Kidney epithelial cell (primary cell): ENCODE measurements at regions not wholly inside any gene's neighbourhood (a gene's known extent, or its start where the extent isn't known, plus 50 kb on each side); places are given as distances from the start of the nearest gene placed in this dataset.

Experiments used
- DNase-seq: peaks from one replicate; pipeline ENCODE4 v3.0.0-alpha.2; 2010; ENCODE audit warnings: low read depth
- H3K27me3 ChIP-seq: 2 replicates; pipeline ENCODE4 v1.6.0; 2011; ENCODE audit warnings: low read length; ENCODE audit not compliant: control insufficient read depth, insufficient read depth
- H3K36me3 ChIP-seq: 2 replicates; pipeline ENCODE4 v1.5.1; 2011; ENCODE audit warnings: low read length; ENCODE audit not compliant: control insufficient read depth, insufficient read depth
- H3K4me3 ChIP-seq: 2 replicates; pipeline ENCODE4 v1.5.1; 2011; ENCODE audit warnings: low read depth, mild to moderate bottlenecking, control low read depth, low read length
- TF ChIP-seq, protein P1 (sequence below): IDR thresholded peaks from 2 replicates; pipeline ENCODE4 v1.5.1; 2011; ENCODE audit warnings: mild to moderate bottlenecking, moderate library complexity, low read length, control low read depth, inconsistent platforms; ENCODE audit not compliant: insufficient read depth, poor library complexity, severe bottlenecking

DNA sequence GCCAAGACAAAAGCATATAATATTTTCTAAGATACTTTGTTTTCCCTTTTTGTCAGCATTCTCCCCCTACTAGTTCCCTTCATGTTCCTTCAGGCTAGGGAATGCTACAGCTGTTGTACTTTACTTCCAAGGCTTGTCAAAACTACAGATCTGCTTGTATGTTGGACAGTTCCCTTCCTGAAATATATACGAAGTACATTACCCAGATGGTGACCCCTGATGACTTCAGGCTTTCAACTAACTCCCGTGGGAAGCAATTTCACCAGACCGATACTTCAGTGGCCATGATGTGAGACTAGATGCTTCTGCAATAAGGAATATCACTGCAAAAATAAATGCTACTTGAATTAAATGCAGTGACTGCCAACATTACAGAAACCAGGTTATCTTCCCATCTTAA lies 332.8 kb downstream of the SH2D1A start:
- Histone ChIP-seq H3K27me3 (no peaks in the 10 kb centered on the region), H3K4me3 (no peak overlapping the region), H3K36me3 (no peaks in the 10 kb centered on the region)
- DNase-seq: no peak
- TF ChIP-seq, protein P1, sequence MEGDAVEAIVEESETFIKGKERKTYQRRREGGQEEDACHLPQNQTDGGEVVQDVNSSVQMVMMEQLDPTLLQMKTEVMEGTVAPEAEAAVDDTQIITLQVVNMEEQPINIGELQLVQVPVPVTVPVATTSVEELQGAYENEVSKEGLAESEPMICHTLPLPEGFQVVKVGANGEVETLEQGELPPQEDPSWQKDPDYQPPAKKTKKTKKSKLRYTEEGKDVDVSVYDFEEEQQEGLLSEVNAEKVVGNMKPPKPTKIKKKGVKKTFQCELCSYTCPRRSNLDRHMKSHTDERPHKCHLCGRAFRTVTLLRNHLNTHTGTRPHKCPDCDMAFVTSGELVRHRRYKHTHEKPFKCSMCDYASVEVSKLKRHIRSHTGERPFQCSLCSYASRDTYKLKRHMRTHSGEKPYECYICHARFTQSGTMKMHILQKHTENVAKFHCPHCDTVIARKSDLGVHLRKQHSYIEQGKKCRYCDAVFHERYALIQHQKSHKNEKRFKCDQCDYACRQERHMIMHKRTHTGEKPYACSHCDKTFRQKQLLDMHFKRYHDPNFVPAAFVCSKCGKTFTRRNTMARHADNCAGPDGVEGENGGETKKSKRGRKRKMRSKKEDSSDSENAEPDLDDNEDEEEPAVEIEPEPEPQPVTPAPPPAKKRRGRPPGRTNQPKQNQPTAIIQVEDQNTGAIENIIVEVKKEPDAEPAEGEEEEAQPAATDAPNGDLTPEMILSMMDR: no peak

DNA sequence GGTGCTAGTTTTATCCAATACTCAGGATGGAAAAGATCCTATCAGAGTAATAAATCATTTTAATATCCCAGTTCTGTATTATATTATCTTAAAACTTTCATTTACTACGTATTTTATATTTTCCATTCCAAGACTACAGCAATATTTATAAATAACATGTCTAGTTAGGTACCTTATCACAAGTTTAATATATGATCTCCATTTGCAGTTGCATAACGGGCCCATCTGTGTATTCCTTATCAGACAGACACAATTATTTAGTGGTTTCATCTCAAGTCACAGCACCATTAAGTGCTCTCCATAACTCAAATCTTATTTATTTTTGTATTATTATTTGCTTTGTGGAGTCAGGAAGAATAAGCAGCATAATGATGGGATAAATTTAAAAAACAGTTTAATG lies 333.9 kb downstream of the SH2D1A start:
- TF ChIP-seq, protein P1: no peak
- H3K27me3 ChIP-seq: no peaks in the 10 kb centered on the region
- H3K36me3 ChIP-seq: no peaks in the 10 kb centered on the region
- DNase-seq: no peak
- H3K4me3 ChIP-seq: no peak overlapping the region

DNA sequence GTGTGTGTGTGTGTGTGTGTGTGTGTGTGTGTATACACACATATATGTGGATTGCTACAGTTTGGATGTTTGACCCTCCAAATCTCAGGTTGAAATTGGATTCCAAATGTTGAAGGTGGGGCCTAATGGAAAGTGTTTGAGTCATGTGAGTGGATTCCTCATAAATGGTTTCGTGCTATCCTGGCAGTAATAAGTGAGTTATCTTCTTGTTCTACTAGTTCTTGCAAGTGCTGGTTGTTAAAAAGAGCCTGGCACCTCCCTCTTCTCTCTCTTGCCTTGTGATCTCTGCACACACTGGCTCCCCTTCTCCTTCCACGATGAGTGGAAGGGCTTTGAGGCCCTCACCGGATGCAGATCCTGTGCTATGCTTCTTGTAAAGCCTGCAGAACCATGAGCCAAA lies 344.1 kb downstream of the SH2D1A start:
- no peak for DNase-seq
- H3K4me3 ChIP-seq: no peak overlapping the region
- TF ChIP-seq, protein P1: no peak
- no peaks in the 10 kb centered on the region for H3K36me3 ChIP-seq
- H3K27me3 ChIP-seq: no peaks in the 10 kb centered on the region

DNA sequence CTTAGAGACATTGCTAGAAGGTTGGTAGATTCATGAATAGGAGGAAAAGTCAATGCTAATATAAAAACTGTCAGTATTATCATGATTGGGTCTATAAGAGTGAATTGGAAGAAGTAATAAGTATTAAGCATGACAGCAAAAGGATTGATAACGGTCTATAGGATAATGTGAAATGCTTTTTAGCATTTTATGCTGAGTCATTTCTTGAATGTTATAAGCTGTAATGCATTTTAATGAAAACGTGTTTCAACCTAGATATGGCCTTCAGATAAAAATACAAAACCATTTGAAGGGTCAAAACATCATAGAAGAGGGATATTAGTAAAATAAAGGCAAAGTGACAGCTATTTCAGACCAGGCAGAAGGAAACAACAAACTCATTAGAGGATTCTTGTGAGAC lies 353.5 kb downstream of the SH2D1A start:
- no peak overlapping the region for H3K4me3 ChIP-seq
- H3K36me3 ChIP-seq: no peaks in the 10 kb centered on the region
- TF ChIP-seq, protein P1: no peak
- H3K27me3 ChIP-seq: no peaks in the 10 kb centered on the region
- DNase-seq: no peak

DNA sequence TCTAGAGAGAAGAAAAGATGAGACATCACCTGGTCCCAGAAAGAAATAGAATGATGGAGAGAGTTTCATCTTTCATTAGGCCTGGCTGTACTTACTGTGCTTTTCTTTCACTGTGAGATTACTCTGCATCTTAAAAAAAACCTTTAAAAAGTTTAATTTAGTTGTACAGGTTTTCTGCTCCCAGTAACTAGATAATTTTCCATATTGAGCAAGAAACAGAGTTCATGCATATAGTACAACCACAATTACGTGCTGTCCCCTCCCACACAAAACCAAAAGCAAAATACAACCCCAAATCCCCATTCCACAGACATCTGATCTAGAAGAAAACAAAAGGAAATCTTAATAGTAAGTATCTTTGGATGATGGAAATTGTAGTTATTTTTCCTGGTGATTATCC lies 371.2 kb downstream of the SH2D1A start:
- H3K4me3 ChIP-seq: no peak overlapping the region
- DNase-seq: no peak
- H3K36me3 ChIP-seq: no peaks in the 10 kb centered on the region
- no peaks in the 10 kb centered on the region for H3K27me3 ChIP-seq
- TF ChIP-seq, protein P1: no peak

DNA sequence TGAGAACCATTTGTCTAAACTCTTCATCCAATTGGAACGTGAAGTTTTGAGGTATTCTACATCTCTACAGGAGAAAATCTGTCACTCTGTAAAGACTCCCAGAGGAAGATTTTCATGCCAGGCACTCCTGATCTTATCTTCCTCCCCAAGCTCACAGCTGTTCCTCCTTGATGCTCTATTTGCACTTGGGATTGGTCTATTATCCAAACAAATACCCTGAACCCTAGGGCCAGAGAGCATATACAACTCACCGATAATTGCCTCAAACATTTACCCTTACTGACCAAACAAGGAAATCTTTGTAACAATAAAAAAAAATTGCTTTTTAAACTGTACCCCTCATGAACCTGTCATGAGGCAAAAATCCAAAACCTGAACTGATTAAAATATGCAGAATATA lies 372.7 kb downstream of the SH2D1A start:
- Histone ChIP-seq H3K36me3 (no peaks in the 10 kb centered on the region), H3K27me3 (no peaks in the 10 kb centered on the region), H3K4me3 (no peak overlapping the region)
- no peak for DNase-seq
- TF ChIP-seq, protein P1: no peak
